ENCODE measurements at regions not wholly inside any gene's neighbourhood (a gene's known extent, or its start where the extent isn't known, plus 50 kb on each side); places are given as distances from the start of the nearest gene placed in this dataset.

DNA sequence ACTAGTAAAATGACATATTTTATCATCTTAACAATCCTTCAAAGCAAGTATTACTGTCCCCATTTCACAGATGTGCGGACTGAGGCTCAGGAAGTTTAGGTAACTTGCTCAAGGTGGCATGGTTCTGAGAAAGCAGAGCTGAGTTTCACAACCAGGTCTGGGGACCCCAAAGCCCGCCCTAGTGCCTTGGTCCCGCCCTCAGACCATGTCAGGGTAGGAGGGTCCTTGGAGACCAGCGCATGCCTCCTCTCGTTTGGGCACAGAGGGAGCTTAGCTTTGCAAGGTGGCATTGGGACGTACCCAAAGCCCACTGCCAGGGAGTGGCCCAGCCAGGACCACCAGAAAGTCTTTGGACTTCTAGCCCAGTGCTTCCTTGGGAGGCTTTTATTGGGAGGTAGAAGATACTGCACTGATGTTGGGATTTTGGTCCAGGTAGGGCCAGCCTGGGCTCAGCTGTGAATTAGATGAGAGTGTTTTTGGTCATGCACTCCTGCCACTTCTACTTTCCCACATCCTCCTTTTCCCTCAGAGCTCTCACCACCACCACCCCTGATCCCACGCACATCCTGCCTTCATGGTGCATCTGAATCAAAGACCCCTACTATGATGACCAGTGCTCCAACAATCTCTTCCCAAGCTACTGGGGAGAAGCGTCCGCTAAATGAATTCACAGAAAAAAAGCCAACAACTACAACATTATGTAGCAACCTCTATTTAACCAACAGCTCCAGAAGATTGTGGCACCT lies 307.9 kb downstream of the TLE3 start:
- no peaks in the 10 kb centered on the region; the same call in 1 of the 2 replicates for H3K9me3 ChIP-seq (ENCODE audit: control insufficient read depth, insufficient read depth, low read length)
- DNase-seq (ENCODE audit: low read depth, low spot score) = no peak
- CTCF ChIA-PET = no interaction called here
- no peak for TF ChIP-seq CTCF (IDR thresholded peaks at IDR 0.05; ENCODE audit: low read depth, low read length)
- POLR2A ChIA-PET = no interaction called here
- H3K27ac ChIP-seq (ENCODE audit: low read depth, low read length) = no peak overlapping the region
- peaks cover 5% of the 10 kb centered on the region for H3K27me3 ChIP-seq (ENCODE audit: control insufficient read depth, insufficient read depth, low read length)
- no peak overlapping the region for H3K4me3 ChIP-seq (ENCODE audit: low read depth, low read length)

DNA sequence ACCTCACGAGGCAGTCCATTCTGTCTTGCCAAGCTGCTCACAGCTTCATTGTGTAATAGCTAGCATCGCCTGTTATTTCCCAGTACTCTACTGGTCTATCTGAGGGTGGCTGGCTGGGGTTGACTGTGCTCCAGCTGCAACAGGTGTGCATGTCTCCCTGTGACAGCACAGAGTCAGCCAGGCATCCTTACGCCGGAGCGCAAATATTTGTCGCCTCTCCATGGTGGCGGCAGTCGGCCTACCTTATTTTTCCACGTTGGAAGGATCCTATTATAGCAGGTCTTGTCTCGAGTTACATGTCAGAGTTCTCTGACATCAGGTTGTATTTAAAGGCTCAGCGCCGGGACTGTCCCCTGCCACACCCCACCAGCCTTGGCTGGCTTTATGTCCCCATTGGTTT lies 307.1 kb downstream of the TLE3 start:
- ChIA-PET CTCF (no interaction called here), POLR2A (no interaction called here)
- H3K9me3 ChIP-seq (ENCODE audit: control insufficient read depth, insufficient read depth, low read length) = no peaks in the 10 kb centered on the region; the same call in 1 of the 2 replicates
- peaks cover 5% of the 10 kb centered on the region for H3K27me3 ChIP-seq (ENCODE audit: control insufficient read depth, insufficient read depth, low read length)
- TF ChIP-seq CTCF (IDR thresholded peaks at IDR 0.05; ENCODE audit: low read depth, low read length) = no peak
- no peak for DNase-seq (ENCODE audit: low read depth, low spot score)
- no peak overlapping the region for H3K4me3 ChIP-seq (ENCODE audit: low read depth, low read length)
- H3K27ac ChIP-seq (ENCODE audit: low read depth, low read length) = no peak overlapping the region

- peaks cover 5% of the 10 kb centered on the region for H3K27me3 ChIP-seq (ENCODE audit: control insufficient read depth, insufficient read depth, low read length)
- ChIA-PET CTCF (no interaction called here), POLR2A (no interaction called here)
- no peak for TF ChIP-seq CTCF (IDR thresholded peaks at IDR 0.05; ENCODE audit: low read depth, low read length)
- DNase-seq (ENCODE audit: low read depth, low spot score) = no peak
- H3K4me3 ChIP-seq (ENCODE audit: low read depth, low read length) = no peak overlapping the region
- no peaks in the 10 kb centered on the region; the same call in 1 of the 2 replicates for H3K9me3 ChIP-seq (ENCODE audit: control insufficient read depth, insufficient read depth, low read length)
- no peak overlapping the region for H3K27ac ChIP-seq (ENCODE audit: low read depth, low read length)
These were observed 304.9 kb downstream of the TLE3 start for GRCh38 chr15:69792823-69793222.

DNA sequence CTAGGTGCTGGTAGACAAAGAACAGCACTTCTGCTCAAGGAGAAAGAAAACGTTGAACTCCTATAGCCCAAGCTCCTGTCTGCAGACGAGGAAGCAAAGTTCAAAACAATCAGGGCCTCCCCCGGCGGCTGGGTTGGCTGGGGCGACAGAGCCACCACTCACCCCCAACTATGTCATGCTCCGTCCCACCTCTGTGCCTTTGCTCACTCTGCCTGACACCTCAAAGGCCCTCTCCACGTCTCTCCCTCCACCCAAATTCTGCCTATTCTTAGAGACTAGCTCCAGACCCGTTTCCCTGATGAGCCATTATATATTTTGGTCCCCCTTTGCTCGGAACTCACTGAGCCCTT lies 304.3 kb downstream of the TLE3 start:
- DNase-seq (ENCODE audit: low read depth, low spot score) = no peak
- no peak overlapping the region for H3K27ac ChIP-seq (ENCODE audit: low read depth, low read length)
- ChIA-PET POLR2A (no interaction called here), CTCF (no interaction called here)
- H3K9me3 ChIP-seq (ENCODE audit: control insufficient read depth, insufficient read depth, low read length) = no peaks in the 10 kb centered on the region; the same call in 1 of the 2 replicates
- H3K4me3 ChIP-seq (ENCODE audit: low read depth, low read length) = no peak overlapping the region
- peaks cover 5% of the 10 kb centered on the region for H3K27me3 ChIP-seq (ENCODE audit: control insufficient read depth, insufficient read depth, low read length)
- TF ChIP-seq CTCF (IDR thresholded peaks at IDR 0.05; ENCODE audit: low read depth, low read length) = no peak

DNA sequence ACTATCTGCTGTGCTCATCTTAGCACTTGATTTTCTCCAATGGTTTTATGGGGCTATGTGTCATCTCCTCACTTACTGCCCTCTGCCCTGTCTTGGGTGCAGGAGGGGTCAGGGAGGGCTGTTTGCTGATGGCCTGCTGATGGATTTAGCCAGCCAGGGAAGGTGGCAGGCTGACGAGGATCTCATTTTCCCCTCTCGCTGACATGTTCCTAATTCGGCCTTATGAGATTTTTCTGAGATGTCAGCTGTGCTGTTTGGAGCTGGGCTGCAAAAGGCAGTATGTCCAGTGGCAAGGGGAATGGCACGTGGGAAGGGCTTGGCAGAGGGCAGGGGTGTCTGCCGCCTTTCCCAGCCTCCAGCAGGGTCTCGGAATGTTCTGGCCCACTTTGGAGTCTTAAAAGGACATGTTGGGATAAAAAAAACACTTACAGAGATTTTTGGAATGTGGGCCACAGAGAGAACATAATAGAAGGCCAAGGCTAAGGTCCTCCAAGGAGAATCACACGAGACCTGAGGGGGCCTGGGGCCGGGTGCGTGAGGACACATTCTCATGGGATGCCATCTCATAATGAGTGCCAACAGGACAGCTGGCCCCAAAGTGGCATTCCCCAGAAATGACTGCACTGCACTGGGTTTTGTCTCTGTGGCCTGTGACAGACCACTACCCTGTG lies 303.8 kb downstream of the TLE3 start:
- Histone ChIP-seq H3K9me3 (ENCODE audit: control insufficient read depth, insufficient read depth, low read length) (no peaks in the 10 kb centered on the region; the same call in 1 of the 2 replicates), H3K27ac (ENCODE audit: low read depth, low read length) (no peak overlapping the region), H3K4me3 (ENCODE audit: low read depth, low read length) (no peak overlapping the region), H3K27me3 (ENCODE audit: control insufficient read depth, insufficient read depth, low read length) (peaks cover 5% of the 10 kb centered on the region)
- CTCF ChIA-PET = no interaction called here
- POLR2A ChIA-PET = no interaction called here
- DNase-seq (ENCODE audit: low read depth, low spot score) = no peak
- no peak for TF ChIP-seq CTCF (IDR thresholded peaks at IDR 0.05; ENCODE audit: low read depth, low read length)

Measured in AG04450 (cell line).